Amniotic stem cell (primary cell): ENCODE measurements at regions not wholly inside any gene's neighbourhood (a gene's known extent, or its start where the extent isn't known, plus 50 kb on each side); places are given as distances from the start of the nearest gene placed in this dataset.

Source experiments
- DNase-seq: peaks from one replicate; lab custom pipeline; 2025; lab: John Stamatoyannopoulos, UW

DNA sequence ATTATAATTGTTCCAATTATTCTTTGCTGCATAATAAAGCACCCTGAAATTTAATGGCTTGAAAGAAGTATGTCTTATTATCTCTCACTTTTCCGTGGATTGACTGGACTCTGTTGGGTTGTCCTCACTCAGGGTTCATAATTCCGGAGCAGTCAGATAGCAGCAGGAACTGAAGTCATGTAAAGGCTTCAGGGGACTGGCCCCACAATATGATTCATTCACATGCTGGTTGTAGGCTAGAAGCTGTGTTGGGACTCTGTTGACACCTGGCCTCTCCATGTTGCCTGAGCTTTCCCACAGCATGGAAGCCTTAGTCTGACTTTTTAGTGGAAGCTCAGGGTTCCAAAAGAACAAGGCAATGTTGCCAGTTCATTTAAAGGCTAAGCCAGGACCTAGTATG lies 367.1 kb upstream of the ADGRL2 start:
- DNase-seq, result no peak

DNA sequence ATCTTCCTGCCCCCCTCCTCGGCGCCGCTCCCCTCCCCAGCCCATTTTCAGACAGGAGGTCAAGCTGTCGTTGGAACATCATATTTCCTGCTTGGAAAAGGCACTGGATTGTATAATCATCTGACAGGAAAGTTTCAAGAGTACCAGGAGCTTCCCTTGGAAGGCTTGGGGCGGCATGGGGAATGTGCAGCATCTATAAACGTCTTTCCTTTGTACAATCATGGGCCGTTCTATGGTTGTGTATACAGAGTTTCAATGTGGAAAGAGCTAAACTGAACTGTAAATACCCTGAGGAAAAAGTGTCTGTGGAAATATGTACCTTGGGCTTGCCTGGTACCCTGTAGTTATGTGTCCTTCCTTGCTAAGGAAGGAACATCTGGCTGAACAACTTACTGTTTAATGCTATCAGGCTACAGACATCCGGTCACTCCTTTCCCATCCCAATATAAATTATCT lies 368.1 kb upstream of the ADGRL2 start:
- no peak for DNase-seq

DNA sequence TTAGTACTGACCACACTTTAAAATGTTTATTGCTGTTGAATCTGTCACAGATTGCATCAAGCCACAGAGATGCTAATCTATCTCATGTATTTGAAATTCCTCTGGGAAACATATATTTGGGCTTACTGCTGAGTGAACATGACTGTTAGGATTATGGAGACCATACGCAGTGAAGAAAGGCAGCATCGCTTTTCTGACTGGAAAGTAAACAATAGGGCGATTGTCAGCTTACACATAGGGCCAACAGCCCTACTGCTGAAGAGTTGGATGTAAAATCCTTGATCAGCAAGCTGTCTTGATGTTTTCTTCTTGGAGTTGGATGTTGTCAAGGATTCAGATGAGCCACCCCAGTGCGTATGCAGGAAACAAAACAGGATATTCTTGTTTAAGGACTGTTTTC lies 368.7 kb upstream of the ADGRL2 start:
- no peak for DNase-seq

DNA sequence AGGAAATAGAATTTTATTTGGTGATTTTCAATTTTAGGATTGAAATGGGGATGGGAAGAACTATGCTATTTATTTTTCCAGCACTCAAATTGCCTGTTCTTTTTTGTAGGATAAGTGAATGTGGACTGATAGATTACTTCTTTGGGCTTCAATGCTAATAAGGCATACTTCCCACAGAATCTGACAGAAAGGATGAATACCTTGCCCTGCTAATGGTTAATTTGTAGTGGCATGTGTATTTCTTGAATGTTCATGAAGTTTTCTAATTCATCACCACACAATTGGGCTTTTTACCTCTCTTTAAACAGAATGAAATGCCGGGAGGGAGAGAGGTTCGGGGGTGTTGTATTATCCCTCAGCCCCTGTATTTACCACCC lies 369.1 kb upstream of the ADGRL2 start:
- DNase-seq, result no peak

DNA sequence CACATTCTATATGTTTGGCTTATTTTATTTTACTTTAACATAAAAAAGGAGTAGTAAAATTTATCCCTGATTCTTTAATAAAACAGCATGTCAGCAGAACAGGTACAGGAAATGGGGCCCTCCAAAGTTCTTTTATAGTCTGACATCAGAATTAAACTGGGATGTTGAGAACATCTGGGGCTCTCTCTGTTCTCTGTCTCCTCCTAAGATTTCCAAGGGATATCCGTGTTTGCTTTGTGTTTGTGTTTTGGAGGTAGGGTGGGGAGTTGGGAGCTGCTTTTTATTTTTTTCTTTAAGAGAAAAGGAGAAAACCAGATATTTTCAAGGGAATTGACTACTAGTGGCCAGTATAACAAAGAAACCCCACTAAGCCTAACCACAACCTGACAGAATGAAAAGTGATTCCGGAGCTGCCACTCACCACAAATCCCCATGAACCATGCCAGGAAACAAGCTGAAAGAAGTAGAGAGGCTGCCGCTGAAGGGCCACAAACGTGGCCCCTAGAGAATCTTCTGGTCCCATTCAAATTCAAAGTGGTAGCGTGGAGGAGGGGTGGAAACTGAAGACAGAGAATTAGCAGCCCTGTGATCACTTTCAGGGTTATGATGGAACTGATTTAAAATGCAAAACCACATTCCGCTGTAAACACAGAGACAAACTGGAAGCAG lies 369.6 kb upstream of the ADGRL2 start:
- DNase-seq, result no peak

DNA sequence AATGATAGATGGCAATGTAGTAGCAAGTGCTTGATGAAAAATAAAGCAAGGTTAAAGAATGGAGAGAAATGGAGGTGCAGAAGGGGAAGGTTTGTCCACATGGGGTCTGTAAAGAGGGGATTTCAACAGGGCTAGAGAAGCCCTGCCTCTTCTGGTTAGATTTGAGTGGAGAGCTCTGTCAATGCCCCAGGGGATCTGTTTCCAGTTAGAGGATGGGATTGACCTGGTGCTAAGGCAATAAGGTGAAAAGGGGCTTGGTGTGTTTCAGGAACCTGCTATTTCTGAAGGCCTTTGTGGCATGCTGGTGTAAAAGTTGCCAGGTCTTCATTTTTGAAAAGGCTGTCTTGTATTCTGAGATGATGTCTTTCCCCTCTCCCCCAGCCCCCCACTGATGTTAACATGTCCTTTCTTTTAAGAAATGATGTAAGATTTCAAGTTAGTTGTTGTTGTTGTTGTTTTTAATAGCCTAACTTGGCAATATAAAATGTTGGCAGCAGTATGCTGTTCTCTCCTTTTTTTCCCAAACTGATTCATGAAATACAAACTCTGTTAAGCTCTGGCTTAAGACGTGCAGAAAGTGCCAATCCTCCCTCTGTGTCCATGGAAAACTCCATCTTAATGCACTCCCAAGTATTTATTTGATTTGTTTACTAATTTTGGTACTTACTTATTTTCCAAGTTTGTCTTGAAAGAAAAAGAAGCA lies 370.3 kb upstream of the ADGRL2 start:
- no peak for DNase-seq

DNA sequence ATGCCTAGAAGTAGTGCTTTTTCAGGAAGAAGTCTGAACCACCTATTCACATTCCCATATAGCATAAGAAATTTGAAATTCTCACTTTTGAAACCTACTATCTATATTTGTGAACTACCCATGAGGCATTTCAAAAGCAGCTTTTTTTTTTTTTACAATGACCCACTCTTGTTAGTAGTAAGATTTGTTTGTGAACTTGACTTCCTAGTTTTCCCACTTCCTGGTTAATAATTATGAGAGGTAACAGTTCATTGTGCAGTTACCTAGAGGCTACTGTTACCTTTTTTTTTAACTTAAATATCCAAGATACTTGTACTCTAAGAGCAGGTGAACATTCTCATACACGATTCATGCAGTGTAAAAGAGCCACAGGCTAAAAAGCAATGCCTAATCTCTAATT lies 371.7 kb upstream of the ADGRL2 start:
- no peak for DNase-seq

DNA sequence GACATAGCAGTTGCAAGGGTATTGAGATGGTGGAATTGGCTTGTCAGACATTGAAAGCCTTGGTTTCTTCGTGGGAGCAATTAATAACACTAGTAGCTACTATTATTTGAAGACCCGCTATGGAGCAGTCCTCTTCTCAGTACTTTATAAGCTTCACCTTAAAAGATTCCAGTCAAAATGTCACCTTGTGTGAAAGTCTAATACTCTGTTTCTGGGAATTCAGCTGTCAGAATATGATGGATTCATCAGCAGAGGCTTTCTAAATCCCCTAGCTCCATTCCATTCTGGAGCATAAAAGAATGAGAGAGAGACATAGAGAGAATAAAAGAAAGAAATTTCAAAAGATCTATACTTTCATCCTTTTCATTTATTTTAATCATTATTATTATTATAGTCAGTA lies 375.9 kb upstream of the ADGRL2 start:
- no peak for DNase-seq

DNA sequence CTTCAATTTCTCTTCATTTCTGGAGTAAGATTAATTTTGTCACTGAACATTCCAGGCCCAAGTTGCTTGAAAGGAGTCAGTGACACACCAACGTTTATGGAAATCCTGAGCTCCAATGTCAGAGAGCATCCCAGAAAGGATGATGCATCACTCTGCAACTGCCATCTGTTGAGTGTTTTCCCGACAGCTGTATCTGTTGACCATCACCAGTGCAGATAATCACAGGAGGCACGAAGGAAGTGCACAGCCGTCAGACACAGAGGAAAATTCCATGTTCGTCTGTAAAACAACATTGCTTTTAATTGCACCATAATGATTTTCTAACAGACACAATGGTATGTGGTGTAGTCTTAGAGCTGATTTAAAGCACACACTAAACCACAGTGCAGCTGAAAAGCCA lies 376.7 kb upstream of the ADGRL2 start:
- no peak for DNase-seq

DNA sequence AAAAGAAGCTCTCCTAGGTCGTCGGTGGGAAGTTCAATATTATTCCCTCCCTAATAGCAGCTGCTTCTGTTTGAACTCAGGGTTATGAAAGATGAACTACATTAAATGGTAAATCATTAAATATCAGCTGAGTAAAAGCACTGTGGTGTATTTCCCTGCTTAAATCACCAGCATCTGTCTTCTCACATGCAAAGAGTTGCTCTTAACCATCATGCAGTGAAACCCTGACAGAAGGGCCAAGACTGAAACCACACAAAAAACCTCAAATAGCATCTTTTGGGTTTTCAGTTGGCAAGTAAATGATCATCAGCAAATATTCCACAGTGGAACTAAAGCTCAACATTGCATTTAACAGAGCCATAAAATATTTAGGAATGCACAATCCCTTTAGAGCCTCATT lies 380.0 kb upstream of the ADGRL2 start:
- no peak for DNase-seq

DNA sequence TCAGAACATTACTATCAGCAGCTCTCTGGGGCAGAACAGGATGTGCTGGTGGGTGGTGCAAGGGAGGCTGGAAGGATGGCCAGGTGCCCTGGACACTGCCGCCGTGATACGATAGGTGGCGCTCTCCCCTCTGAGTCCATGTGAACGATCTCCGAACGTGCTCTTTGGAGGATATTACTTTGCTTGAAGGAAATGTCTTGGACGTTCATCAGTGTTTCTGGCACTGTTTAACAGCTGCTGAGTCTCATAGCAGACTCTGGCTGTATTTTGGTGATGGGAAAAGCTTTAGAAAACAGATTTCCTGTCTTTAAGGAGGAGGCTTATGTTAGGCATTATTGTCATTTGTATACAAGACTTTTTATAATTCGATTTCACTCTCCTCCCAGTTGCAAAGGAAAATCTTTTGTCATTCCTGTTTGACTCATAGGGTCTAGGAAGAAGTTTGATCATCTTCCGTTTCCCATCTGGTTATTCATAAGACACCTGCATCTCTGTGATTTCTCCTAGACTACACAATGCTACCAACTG lies 386.2 kb upstream of the ADGRL2 start:
- DNase-seq, result no peak

DNA sequence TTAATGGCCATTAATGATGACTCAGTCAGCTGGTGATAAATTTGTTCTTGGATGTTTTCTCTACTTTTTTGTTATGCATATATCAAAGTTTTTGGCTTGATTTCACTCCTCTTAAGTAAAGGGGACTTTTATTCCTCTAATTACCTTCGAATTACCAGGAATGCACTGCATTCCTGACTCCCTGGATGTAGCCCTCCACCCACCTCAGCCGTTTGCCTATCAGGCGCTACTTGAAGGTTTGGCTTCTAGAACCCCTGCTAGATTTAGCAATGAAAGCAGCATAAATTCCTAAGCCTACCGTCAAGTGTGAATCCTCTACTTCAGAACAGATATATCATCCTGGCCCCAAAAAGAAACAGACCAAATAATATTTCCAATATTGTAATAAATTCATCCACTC lies 387.8 kb upstream of the ADGRL2 start:
- no peak for DNase-seq

DNA sequence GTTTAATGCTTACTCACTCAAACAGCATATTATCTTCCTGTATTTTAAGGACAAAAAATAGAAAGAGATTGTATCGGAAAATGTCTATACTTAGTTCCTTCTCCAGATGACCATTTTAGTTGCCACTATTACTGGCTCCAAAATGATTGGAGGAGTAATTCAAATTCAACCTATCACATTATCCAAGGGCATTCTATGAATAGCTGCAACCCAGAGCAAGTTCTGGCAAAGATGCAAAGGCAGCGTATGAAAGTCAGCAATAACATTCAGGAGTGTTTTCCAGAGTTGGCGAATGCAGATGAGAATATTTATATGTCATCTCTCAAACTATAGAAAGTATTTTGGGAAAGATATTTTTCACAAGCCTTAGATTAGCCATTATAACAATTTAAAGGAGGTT lies 389.8 kb upstream of the ADGRL2 start:
- DNase-seq, result no peak

DNA sequence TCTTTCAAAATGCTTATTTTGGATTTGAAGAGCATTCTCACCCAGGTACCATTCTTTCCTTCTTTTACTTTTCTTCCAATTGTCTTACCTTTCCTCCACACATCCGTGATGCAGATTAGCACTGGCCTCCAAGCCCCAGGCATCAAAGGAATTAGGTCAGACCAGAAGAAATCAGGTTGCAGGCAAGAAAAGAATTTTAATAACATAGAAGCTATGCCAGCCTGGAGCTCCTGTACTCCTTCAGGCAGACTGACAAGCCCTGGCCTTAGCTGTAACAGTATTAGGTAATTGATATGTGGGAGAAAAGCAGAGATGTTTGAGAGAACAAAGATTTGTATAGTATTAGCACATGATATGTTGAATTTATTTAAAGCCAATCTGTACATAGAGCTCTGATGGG lies 390.4 kb upstream of the ADGRL2 start:
- no peak for DNase-seq

DNA sequence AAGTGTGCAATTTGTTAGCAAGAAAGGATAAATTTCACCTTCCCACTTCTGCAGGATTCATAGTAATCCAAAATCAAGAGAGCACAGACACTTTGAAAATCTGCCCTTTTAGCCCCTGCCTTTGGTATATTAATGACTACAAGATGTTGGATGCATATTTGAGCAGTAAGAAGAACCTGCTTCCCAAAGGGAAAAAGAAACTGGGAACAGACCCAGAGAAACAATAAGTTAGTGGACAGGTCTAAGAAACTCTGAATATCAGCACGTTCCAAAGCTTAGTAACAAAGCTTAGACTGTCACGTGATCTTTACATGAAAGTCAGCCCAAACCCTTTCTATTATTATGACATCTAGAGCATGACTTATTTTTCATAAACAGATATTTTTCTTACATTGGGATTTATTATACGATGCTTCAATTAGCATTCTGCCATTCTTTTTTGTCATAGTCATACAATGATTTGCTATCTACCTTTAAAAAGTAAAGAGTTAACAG lies 390.9 kb upstream of the ADGRL2 start:
- DNase-seq, result no peak

DNA sequence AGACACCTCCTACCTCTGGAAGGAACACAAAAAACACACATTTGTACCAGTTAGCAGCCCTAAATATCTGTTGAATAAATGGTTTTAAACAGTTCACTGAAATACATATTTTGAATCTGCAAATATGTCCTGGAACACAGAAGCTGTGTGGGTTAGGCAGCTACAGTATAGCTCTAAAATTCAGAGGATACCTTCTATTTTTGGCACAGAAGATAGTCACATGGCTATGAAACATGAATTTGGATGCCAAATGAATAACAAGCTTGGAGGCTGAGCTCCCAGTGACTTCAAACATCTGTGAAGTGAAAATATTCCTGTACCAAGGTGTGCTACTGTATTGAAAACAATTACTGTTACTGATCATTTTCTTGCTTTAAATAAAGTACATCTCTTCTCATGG lies 391.5 kb upstream of the ADGRL2 start:
- DNase-seq, result no peak

DNA sequence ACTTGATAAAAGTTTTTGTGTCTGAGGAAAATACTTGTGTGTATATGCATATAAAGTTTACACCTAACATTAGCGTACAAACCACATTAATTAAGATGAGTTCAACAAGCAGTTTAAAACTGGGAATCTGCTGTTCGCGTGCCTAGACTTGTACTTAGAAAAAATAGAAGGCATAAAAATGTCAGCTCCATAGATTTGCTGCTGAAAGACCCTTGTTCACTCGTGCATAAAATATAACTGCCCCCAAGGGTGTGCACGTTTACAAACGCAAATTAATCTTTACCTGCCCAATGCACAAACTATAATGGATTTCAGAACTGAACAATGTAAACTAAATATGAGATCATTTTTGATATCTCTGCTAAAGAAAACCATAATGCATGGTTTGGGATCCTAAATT lies 392.3 kb upstream of the ADGRL2 start:
- no peak for DNase-seq

DNA sequence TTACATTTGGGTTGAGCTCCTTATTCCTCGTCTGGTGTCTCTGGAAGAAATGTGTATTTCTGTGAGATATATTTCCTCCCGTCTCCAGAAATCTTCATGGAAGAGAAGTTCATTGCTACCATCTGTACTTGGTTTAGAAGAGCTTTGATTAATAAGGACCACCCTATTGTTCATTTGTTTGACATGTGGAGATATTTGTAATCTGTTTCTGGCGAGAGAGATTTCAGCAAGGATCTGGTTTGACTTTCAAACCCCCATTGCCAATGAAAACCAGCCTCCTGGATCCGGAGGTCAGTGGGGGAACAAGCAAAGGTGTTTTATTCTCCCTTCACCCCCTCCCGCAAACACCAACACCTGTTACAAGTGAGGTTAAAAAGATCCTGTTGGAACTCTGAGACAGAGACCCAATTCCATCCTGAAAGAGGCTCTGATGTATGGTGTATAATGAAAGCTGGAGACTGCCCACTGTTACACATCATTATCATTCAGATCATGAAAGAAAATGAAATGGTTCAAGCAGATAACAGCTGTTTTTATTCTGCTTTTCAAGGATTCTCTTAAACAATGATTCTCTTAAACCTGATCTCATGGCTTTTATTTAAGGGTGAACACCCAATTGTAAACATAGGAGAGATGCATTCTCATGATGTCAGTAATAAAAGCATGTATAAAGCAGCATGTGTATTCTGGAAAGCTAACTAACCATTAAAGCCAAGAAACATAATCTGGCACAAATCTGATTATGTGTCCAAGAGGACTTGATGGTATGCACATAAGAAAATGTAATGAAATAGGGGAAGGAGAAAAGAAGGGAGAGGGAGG lies 393.5 kb upstream of the ADGRL2 start:
- DNase-seq, result no peak

DNA sequence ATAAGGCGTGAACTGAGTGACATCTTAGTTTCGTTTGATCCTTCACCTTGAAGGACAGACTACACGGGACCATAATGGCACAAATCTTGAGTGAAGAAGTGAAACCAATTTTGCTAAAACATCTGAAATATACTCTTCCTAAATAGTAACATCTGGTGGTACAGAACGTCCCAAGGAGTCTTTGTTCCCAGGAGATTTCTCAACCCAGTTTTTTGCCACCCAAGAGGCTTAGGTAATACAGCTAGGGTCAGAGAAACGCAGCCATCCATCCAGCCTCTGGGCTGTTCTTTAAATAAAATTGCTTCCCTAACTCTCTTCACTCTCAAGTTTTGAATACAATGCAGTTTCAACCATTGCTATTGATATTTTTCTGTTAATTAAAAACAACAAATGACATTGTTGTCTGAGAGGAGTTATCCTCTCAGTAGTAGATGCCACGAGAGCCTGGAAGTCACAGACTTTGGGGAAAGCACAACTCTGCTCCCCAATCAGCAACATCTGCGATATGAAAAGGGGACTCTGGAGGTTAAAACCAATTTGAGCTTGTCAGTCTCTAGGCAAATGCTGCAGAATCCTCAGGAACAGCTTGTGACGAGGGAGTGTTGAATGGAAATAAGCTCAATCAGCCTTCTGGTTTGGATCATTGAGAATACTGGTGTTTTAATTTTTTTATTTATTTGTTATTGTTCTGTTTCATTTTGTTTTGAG lies 394.3 kb upstream of the ADGRL2 start:
- no peak for DNase-seq

DNA sequence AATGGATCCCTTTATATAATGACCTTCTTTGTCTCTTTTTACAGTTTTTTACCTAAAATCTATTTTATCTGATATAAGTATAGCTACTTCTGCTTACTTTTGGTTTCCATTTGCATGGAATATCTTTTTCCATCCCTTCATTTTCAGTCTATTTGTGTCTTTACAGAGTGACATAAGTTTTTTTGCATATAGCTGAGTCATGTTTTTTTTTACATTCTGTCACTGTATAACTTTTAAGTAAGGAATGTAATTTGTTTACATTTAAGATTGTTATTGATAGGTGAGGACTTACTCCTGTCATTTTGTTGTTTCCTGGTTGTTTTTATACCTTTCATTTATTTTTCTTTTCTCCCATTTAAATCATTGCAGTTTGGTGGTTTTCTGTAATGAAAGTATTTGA lies 402.7 kb upstream of the ADGRL2 start:
- no peak for DNase-seq

DNA sequence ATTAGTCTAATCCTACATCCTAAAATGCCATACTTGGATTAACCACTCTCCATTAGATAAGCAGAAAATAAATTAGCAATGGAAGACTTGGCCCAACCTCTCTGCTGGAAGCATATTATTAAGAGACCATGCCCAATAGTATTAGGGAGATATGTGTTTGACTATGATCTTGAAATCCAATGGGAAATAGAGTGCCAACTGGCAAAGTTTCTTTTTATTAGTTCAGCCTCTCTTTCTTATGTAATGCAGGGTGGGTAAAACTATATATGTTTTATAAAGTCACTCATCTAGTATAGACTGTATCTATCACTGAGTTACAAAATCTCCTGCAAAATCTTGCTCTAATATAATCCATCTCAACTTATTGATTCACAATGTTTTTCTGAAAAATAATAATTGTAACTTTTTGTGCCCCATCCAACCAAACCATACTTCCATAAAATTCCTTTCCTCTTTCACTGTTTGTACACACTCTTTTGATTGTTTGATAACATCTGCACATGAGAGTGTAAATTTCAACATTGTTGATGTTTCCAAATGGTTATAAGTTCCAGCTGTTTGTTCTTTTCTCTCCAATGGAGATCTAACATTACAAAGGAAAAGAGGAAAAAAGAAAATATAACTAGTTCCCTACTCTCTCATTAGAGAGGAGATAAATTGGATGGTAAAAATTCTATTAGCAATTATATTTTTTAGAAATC lies 408.1 kb upstream of the ADGRL2 start:
- DNase-seq, result no peak
